Keratinocyte (primary cell): ENCODE measurements at regions not wholly inside any gene's neighbourhood (a gene's known extent, or its start where the extent isn't known, plus 50 kb on each side); places are given as distances from the start of the nearest gene placed in this dataset.

Experiments
- DNase-seq: peaks from one replicate; pipeline ENCODE4 v3.0.0-alpha.2; 2011; ENCODE audit warnings: low read depth, missing footprints, low spot score
- FAIRE-seq: peaks from 2 replicates; lab custom pipeline; 2011; peaks lifted over from hg19 to GRCh38; lab: Jason Lieb, UNC
- H2AFZ ChIP-seq: 2 replicates; pipeline ENCODE4 v1.6.0; 2012; ENCODE audit warnings: low read length, control low read depth, inconsistent platforms; ENCODE audit not compliant: control insufficient read depth
- H3K27ac ChIP-seq: 2 replicates; pipeline ENCODE4 v1.5.1; 2011; ENCODE audit warnings: low read length; ENCODE audit not compliant: control insufficient read depth, insufficient read depth
- H3K27me3 ChIP-seq: 3 replicates; pipeline ENCODE4 v1.6.0; 2011; ENCODE audit warnings: low read length; ENCODE audit not compliant: control insufficient read depth, insufficient read depth; ENCODE audit errors: extremely low read depth
- H3K36me3 ChIP-seq, 2 experiments: 2 replicates in 1 of 2; 3 replicates in 1 of 2; pipeline ENCODE4 v1.5.1; 2011; ENCODE audit warnings: low read length in 2 of 2, mild to moderate bottlenecking in 1 of 2; ENCODE audit not compliant: control insufficient read depth in 2 of 2, insufficient read depth in 2 of 2; ENCODE audit errors: extremely low read depth in 1 of 2
- H3K4me1 ChIP-seq: 3 replicates; pipeline ENCODE4 v1.5.1; 2011; ENCODE audit warnings: low read length; ENCODE audit not compliant: control insufficient read depth, insufficient read depth; ENCODE audit errors: extremely low read depth
- H3K4me2 ChIP-seq: 3 replicates; pipeline ENCODE4 v1.6.0; 2011; ENCODE audit warnings: low read depth, low read length; ENCODE audit not compliant: control insufficient read depth, insufficient read depth; ENCODE audit errors: extremely low read depth
- H3K4me3 ChIP-seq, 3 experiments: fragments of 200-600 bp in 1 of 3; sonication (generic) in 1 of 3; 2 replicates in 2 of 3; 3 replicates in 1 of 3; pipeline ENCODE4 v1.5.1; 2011 to 2016; ENCODE audit warnings: low read length in 3 of 3, mild to moderate bottlenecking in 3 of 3, control low read depth in 2 of 3, inconsistent platforms in 1 of 3, low read depth in 1 of 3, mixed read lengths in 1 of 3, mixed run types in 1 of 3, moderate library complexity in 1 of 3; ENCODE audit not compliant: control insufficient read depth in 2 of 3, insufficient read depth in 2 of 3; ENCODE audit errors: extremely low read depth in 1 of 3
- H3K79me2 ChIP-seq: 2 replicates; pipeline ENCODE4 v1.6.0; 2012; ENCODE audit warnings: low read length; ENCODE audit not compliant: control insufficient read depth, insufficient read depth
- H3K9ac ChIP-seq: 3 replicates; pipeline ENCODE4 v1.6.0; 2011; ENCODE audit warnings: low read length; ENCODE audit not compliant: control insufficient read depth, insufficient read depth; ENCODE audit errors: extremely low read depth
- H3K9me1 ChIP-seq: 3 replicates; pipeline ENCODE4 v1.6.0; 2011; ENCODE audit warnings: low read length; ENCODE audit not compliant: control insufficient read depth, insufficient read depth; ENCODE audit errors: extremely low read depth
- H3K9me3 ChIP-seq: 2 replicates; pipeline ENCODE4 v1.5.1; 2012; ENCODE audit warnings: low read depth, low read length; ENCODE audit not compliant: control insufficient read depth
- H4K20me1 ChIP-seq: 3 replicates; pipeline ENCODE4 v1.6.0; 2011; ENCODE audit warnings: low read length; ENCODE audit not compliant: control insufficient read depth, insufficient read depth; ENCODE audit errors: extremely low read depth
- EZH2 ChIP-seq: IDR thresholded peaks from one replicate; pipeline ENCODE4 v1.6.1; 2012; ENCODE audit warnings: inconsistent platforms, mild to moderate bottlenecking, low read length, moderate library complexity
- dilution Hi-C: fragments of 300-500 bp; cut with MboI; formaldehyde crosslinking; loops from one replicate; pipeline ENCODE4 v1.7.0; 2020; ENCODE audit warnings: low sequenced_read_pairs; ENCODE audit not compliant: extremely low pct_ligation_motif_present
- TF ChIP-seq, protein P1 (sequence below), 3 experiments: IDR thresholded peaks in 1 of 3; conservative IDR thresholded peaks in 1 of 3; optimal IDR thresholded peaks in 1 of 3; 2 replicates in 2 of 3; 3 replicates in 1 of 3; pipeline versions ENCODE3 to v1.5.1; 2011; ENCODE audit warnings: low read length in 3 of 3, mild to moderate bottlenecking in 3 of 3, moderate library complexity in 2 of 3, control low read depth in 1 of 3, inconsistent platforms in 1 of 3; ENCODE audit not compliant: insufficient read depth in 2 of 3; ENCODE audit errors: extremely low read depth in 1 of 3

DNA sequence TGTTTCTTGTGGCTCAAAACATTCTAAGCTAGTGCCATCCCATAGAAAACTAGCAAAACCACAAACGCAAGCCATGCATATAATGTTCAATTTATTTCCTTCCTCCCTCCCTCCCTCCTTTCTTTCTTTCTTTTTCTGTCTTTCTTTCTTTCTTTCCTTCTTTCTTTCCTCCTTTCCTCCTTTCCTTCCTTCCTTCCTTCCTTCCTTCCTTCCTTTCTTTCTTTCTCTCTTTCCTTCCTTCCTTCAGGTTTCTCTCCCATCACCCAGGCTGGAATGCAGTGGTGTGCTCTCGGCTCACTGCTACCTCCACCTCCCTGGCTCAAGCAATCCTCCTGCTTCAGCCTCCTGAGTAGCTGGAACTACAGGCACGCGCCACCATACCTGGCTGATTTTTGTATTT, 492.8 kb upstream of the PROK2 start:
- H3K4me1 ChIP-seq, result no peaks in the 10 kb centered on the region
- peaks cover 11% of the 10 kb centered on the region for H3K27me3 ChIP-seq
- no peak overlapping the region for H2AFZ ChIP-seq
- H3K27ac ChIP-seq, result no peak overlapping the region
- no peaks in the 10 kb centered on the region for H3K36me3 ChIP-seq
- H3K9ac ChIP-seq, result no peak overlapping the region
- no peaks in the 10 kb centered on the region for H3K79me2 ChIP-seq
- DNase-seq (no peak), FAIRE-seq (no peak)
- no peaks in the 10 kb centered on the region for H3K9me1 ChIP-seq
- no peak for TF ChIP-seq EZH2
- TF ChIP-seq, protein P1, sequence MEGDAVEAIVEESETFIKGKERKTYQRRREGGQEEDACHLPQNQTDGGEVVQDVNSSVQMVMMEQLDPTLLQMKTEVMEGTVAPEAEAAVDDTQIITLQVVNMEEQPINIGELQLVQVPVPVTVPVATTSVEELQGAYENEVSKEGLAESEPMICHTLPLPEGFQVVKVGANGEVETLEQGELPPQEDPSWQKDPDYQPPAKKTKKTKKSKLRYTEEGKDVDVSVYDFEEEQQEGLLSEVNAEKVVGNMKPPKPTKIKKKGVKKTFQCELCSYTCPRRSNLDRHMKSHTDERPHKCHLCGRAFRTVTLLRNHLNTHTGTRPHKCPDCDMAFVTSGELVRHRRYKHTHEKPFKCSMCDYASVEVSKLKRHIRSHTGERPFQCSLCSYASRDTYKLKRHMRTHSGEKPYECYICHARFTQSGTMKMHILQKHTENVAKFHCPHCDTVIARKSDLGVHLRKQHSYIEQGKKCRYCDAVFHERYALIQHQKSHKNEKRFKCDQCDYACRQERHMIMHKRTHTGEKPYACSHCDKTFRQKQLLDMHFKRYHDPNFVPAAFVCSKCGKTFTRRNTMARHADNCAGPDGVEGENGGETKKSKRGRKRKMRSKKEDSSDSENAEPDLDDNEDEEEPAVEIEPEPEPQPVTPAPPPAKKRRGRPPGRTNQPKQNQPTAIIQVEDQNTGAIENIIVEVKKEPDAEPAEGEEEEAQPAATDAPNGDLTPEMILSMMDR (optimal IDR thresholded peaks at IDR 0.05 in 1 of 3, IDR thresholded peaks at IDR 0.05 in 1 of 3, conservative IDR thresholded peaks at IDR 0.05 in 1 of 3; ENCODE audit: extremely low read depth in 1 of 3, insufficient read depth in 2 of 3, low read length in 3 of 3), result no peak
- H3K9me3 ChIP-seq, result no peaks in the 10 kb centered on the region
- H3K4me3 ChIP-seq, result no peak overlapping the region
- H3K4me2 ChIP-seq, result no peak overlapping the region
- no peaks in the 10 kb centered on the region for H4K20me1 ChIP-seq
- dilution Hi-C loops, result no loop called here

GRCh38 chr3:72276806-72277205, 491.9 kb upstream of the PROK2 start:
- Histone ChIP-seq H3K4me3 (no peak overlapping the region), H3K4me2 (no peak overlapping the region), H3K9me1 (no peaks in the 10 kb centered on the region), H4K20me1 (no peaks in the 10 kb centered on the region), H3K27ac (no peak overlapping the region), H3K79me2 (no peaks in the 10 kb centered on the region), H3K9ac (no peak overlapping the region), H3K4me1 (no peaks in the 10 kb centered on the region), H3K27me3 (peaks cover 18% of the 10 kb centered on the region), H3K9me3 (no peaks in the 10 kb centered on the region), H2AFZ (no peak overlapping the region), H3K36me3 (no peaks in the 10 kb centered on the region)
- no peak for FAIRE-seq
- TF ChIP-seq EZH2, result no peak
- TF ChIP-seq, protein P1 (optimal IDR thresholded peaks at IDR 0.05 in 1 of 3, IDR thresholded peaks at IDR 0.05 in 1 of 3, conservative IDR thresholded peaks at IDR 0.05 in 1 of 3; ENCODE audit: extremely low read depth in 1 of 3, insufficient read depth in 2 of 3, low read length in 3 of 3), result no peak
- dilution Hi-C loops, result no loop called here
- DNase-seq, result no peak
